Epithelial cell of proximal tubule (primary cell): ENCODE measurements at regions not wholly inside any gene's neighbourhood (a gene's known extent, or its start where the extent isn't known, plus 50 kb on each side); places are given as distances from the start of the nearest gene placed in this dataset.

Source experiments
- DNase-seq: peaks from one replicate; pipeline ENCODE4 v3.0.0-alpha.2; 2011; ENCODE audit warnings: low read depth
- H3K4me3 ChIP-seq: 2 replicates; pipeline ENCODE4 v1.5.1; 2011; ENCODE audit warnings: low read depth, mild to moderate bottlenecking, low read length
- TF ChIP-seq, protein P1 (sequence below): conservative IDR thresholded peaks from 2 replicates; pipeline ENCODE4 v1.5.1; 2012; ENCODE audit warnings: low read depth, mild to moderate bottlenecking, low read length

DNA sequence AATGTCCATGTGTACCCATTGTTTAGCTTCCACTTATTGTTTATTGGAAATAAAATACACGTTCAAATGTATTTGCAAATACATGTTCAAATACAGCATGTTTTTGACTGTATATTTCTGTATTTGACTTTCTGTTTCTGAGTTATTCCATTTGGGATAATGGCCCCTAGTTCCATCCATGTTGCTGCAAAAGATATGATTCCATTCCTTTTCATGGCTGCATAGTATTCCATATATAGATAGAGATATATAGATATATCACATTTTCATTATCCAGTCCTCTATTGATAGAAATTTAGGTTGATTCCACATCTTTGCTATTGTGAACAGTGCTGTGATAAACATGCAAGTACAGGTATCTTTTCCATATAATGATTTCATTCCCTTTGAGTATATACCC is 241.4 kb upstream of the SOX2 start:
- no peak for DNase-seq
- H3K4me3 ChIP-seq, result no peak overlapping the region
- TF ChIP-seq, protein P1, sequence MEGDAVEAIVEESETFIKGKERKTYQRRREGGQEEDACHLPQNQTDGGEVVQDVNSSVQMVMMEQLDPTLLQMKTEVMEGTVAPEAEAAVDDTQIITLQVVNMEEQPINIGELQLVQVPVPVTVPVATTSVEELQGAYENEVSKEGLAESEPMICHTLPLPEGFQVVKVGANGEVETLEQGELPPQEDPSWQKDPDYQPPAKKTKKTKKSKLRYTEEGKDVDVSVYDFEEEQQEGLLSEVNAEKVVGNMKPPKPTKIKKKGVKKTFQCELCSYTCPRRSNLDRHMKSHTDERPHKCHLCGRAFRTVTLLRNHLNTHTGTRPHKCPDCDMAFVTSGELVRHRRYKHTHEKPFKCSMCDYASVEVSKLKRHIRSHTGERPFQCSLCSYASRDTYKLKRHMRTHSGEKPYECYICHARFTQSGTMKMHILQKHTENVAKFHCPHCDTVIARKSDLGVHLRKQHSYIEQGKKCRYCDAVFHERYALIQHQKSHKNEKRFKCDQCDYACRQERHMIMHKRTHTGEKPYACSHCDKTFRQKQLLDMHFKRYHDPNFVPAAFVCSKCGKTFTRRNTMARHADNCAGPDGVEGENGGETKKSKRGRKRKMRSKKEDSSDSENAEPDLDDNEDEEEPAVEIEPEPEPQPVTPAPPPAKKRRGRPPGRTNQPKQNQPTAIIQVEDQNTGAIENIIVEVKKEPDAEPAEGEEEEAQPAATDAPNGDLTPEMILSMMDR, result no peak

DNA sequence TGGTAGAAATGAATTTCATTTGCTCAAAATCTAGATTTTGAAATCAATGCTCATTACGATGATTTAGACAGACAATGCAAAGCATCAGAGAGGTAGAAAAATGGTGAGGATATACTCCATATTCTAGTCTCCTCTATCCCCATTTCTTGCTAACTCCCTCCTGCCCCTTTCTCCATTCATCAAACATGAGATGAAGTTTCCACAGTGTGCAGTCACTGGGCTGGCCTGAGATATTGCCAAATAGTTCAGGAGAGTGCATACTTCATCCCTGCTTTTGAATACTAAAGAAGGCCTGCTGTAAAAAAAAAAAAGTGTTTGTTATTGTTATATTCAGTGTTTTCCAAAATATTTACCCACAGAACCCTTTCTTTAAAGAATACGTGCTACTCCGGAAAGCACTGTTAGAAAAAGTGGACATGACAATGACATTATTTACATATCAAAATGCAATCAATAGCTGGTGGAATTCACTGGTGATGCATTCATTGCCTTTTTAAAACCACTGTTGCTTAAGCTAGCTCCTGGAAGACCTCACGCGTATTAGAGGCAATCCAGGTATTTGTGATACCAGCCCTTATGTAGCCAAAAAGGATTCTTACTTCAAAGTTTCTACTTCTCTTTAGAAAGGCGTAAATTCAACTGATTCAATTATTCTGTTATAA is 247.6 kb upstream of the SOX2 start:
- TF ChIP-seq, protein P1, result no peak
- no peak for DNase-seq
- no peak overlapping the region for H3K4me3 ChIP-seq

DNA sequence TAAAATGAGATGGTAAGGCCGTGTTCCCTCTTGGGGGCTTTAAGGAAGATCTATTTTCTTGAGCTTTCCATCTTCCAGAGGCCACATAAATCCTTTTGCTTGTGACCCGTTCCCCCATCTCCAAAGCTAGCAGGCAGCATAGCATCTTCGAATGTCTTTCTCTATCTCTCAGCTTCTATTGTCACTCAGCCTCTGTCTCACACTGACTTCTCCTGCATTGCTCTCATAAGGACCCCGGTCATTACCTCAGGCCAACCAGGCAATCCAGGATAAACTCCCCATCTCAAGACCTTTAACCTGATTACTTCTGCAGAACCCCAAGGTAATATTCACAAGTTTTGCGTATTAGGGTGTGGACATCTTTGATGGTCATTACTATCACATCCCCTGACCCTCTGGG is 250.3 kb upstream of the SOX2 start:
- DNase-seq, result no peak
- H3K4me3 ChIP-seq, result no peak overlapping the region
- TF ChIP-seq, protein P1, result no peak

DNA sequence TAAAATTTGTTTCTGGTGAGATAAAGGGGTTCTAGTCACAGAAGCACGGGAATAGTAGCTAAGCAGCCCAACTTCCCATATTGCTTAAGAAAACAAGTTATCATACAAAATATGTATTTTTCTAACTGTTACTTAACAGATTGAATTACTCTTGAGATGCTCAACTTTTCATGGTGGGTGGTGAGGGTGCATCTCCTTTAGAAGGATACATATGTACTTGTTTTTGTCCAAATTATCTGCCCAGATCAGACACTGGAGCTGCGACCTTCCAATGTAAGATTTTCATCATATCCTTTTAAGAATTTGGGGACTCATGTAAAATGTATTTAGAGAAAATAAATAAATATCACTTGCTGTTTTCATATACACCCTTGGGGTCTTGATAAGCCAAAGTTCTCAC is 252.2 kb upstream of the SOX2 start:
- no peak for DNase-seq
- TF ChIP-seq, protein P1, result no peak
- H3K4me3 ChIP-seq, result no peak overlapping the region

DNA sequence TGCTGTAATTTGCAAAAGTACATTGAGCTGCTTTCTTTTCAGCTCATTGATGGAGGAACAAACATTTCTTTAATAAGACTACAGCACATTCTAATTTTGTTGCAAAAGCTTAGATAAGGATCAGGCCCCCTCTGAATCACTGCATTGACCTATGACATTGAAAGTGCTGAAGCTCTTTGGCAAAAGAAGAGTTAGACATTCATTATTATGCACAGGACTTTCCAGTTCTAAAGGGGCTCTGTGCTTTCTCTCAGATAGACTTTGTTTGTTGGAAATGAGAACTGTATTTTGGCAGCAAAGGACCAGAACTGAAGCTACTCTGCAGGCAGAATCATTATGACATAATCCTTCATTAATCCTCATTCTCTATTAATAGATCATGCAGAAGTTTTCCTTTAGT is 252.9 kb upstream of the SOX2 start:
- no peak for DNase-seq
- no peak overlapping the region for H3K4me3 ChIP-seq
- TF ChIP-seq, protein P1, result no peak

DNA sequence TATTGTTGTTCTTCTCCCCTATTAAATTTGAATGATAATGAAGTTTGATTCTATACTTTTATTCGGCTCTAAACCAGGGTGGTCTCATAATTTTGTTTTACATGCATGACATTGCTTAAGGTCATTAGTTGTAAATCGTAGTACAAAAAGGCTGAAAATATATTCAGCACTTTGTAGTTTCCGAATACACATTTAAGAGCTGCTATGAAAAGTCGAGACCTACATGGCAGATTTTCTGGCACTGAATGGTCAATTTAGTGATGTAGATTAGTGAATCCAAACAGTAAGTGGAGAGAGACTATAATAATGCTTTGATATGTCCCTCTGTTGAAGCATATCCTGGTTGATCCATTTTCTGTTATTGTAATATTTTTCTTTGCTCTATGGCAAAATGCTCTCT is 254.0 kb upstream of the SOX2 start:
- TF ChIP-seq, protein P1, result no peak
- no peak overlapping the region for H3K4me3 ChIP-seq
- DNase-seq, result no peak

DNA sequence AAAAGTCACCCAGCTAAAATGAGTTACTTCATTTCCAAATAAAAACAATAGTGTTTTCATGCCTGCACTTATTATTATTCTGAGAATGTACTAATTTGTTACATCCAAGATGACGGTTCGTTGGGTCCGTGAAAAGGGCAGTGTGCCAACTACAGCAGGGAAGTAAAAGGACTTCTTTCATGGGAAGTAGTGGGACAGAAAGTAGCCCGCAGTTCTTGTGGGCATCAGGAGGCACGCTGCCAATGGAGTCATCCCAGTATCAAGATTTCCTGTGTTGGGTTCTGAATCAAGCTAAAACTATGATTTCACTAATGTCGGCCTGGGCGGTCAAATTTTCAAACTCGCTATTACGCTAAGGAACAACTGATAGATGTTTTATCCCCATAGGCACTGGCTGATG is 254.5 kb upstream of the SOX2 start:
- TF ChIP-seq, protein P1, result no peak
- H3K4me3 ChIP-seq, result no peak overlapping the region
- DNase-seq, result no peak
